Activated CD8-positive, alpha-beta memory T cell treated with anti-CD3 and anti-CD28 coated beads, Interleukin-2, amount 50 U/mL, for 1 hour (primary cell): ENCODE measurements at regions not wholly inside any gene's neighbourhood (a gene's known extent, or its start where the extent isn't known, plus 50 kb on each side); places are given as distances from the start of the nearest gene placed in this dataset.
A peak's percentile ranks its signal among the peaks of the same experiment; 100 is the strongest.

ENCODE experiments used
- DNase-seq: peaks from one replicate; pipeline ENCODE4 v3.0.0-alpha.2; 2020; ENCODE audit errors: extremely low read depth

DNA sequence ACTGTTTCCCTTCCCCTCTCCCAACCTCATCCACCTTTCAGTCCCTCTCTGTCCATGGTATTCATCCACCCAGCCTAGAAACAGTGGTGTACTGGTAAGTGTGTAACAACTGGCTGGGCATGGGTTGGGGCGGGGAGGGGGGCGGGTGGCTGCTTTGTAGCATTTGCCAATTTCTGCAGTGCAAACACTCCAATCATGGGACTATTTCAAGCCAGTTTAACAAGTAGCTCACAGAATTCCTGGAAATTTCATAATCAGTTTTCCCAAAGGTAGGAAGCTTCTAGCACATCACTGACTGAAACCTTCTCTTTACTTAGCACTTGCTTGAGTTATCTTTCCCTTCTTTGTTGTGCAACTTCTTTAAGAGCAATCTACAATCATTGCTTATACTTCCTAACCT lies 100.8 kb upstream of the WASF3 start:
- DNase-seq = no peak

DNA sequence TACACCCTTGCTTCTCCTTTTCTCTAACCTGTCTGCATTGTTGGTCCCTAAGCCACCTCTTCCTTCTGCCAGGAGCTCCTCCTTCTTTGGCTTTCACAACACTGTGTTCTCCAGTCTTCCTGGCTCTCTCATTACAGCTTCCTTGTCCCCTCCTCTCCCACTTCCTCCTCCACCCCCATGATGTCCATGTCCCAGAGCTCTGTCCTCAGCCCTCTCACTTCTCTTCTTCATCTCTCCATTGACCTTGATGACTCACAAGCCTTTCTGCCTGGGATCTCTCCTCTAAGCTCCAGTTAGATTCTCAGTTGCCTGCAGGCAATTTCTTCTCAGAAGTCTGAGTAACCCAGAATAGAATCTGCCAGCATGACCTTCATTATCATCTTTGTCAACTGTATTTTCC lies 100.3 kb upstream of the WASF3 start:
- no peak for DNase-seq

DNA sequence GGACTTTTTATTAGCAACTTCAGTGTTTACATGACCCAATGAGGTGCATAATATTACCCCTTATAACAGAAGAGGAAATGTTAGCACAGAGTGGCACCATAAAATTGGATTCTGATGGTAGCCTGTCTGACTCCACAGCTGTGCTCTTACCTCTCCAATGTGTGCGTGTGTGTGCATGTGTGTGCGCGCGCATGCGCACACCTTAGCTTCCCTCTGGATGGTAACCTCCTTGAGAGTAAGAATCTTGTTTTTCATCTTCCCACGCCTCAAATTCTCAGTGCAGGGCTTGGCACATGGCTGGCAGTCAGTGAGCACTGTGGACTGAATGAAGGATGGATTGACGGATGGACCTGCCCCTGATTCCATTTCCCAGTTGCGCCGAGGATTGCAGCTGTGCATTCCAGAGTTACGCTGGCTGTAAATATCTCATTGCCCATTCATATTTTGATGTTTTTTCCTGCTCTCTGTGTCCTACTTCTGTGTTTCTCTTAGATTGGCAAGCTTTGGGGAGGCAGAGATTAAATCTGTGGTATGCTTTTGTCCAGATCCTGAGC lies 99.2 kb upstream of the WASF3 start:
- DNase-seq = no peak

DNA sequence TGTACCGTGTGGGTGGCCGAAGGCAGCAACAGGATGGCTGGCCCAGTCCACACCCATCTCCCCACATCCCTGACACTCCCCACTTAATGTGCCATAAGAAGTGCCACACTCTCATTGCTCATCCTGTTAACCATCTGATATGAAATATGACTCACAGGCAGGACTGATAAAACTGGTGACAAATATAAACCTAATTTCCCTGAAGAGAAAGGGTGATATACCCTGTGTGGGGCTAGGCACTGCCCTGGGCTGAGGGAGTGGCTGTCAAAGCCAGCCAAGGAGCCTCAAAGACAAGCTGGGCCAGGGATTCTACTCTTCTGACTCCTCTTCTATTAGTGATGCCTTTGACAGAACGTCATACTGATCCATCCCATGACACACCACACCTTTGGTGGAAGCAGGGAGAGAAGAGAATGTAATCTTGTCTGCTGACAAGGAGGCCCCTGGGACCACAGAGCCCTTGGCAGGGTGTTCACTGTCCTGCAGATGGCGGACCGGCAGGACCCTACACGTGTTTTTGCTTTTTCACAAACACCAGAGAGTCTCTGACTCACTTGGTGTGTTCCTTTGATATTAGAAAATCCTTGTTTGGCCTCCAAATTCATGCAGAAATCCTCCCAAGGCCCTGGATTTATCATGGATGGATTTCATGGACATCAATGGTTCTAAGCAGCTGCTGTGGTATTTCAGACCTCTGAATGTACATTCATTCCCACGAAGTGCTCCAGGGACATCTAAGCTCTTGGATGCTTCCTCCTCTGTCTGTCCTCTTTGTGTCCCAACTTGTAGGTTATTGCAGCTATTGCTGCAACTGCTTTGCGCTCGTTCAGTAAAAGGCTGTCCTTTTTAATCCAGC lies 98.0 kb upstream of the WASF3 start:
- DNase-seq = no peak

DNA sequence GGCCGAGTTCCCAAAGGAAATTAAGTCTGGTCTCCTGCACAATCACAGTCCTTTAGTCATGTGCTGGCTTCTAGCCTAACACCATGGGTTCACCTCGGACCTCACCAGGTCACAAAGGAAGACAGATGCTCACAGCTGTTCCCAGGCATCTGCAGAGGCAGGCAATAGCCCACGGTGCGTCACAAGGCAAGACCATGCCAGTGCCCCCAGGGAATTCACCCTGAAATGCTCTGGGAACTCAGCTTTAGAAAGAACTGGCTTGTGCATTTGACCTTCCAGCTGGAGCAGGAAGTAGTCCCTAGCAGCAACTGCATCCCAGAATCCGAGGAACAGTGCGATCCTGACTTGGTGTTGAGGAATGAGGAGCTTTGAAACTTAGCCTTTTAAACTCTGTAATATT lies 96.8 kb upstream of the WASF3 start:
- no peak for DNase-seq

DNA sequence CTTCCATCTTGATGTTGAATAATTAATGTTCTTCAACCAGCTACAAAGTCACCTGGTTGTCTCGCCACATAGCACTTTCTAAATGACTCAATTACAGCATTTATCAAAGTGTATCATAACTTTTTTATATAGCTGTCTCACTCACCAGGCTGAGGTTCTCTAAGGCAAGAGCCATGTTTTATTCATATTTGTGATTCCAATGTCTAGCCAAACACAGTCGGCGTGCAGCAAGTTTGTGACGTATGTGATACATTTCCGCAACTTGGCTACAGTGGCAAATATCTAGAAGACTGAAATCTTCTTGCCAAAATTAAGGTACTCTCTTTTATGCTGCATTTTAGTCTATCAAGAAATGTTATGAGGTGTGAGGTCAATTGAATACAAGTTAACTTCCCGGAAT lies 94.2 kb upstream of the WASF3 start:
- no peak for DNase-seq

DNA sequence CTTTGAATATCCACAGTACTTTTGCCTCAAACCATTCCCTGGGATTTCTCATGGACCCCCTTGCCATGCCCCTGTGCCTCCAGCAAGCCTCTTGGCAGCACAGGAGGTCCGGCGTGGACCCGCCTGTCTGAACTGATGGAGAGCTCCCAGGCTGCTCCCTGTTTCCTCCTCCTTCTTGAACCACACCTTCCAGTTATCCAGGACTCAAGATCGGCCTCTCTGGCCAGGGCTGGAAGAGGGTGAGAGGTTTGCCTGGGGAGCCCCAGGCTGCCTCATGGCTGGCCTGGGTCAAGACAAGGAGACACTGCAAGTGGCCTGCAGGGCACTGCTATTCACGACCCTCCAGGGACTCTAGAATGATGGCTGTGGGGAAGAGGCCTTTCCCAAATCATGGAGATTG lies 93.6 kb upstream of the WASF3 start:
- no peak for DNase-seq

DNA sequence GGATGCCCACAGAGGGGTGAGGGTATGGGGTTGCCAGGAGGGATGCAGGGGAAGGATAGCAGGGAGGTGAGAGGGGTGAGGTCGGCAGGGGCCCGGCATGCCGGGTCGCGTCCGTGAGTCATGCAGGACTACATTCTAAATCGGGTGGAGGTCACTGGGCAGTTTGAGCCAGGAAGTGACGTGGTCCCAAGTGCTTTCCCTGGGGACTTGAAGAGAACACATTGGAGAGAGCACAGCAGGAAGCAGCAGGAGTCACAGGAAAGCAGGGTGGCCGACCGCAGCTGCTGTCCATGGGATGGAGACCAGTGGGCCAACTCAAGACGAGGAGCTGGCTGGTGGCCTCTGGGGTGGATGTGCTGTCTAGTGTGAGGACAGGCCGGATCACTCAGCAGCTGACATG lies 92.0 kb upstream of the WASF3 start:
- no peak for DNase-seq

DNA sequence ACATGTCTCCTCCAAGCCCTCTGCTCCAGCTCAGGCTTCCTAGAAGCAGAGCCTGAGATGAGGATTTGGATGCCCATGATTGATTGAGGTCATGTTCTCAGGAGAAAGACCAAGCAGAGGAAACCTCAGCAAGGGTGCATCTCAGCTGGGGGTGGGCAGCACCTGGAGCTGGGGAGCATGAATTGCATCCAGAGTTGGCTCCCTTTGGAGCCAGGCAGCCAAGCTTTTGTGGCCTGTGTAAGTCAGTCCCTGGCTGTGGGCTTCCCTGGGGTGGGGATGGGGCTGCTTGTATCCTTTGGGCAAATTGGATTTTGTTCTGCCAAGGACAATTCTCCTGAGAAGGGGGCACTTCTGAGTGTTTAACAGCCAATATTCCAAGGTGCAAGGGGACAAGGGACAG lies 91.5 kb upstream of the WASF3 start:
- DNase-seq = no peak

DNA sequence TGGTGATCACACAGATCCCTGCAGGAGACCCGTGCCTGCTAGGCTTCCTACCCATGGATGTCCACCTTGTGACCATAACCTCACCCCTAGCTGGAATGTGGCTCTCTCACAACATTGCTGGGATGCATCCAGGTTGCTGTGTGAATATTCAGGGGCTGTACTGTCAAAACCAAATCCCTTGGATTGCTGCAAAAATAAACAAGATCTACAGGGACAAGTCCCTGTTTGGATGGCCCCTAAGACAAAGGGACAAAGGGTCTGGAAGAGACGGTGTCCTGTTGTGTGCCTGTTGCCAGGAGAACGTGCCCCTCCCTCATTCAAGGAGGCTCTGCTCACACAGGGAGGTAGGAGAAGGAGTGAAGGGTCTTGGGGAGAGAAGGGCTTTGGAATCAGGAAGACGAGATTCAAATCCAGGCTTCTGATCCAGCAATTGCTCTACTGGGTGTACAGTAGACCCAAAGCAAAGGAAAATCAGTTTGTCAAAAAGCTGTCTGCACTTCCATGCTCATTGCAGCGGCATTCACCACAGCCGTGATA lies 89.2 kb upstream of the WASF3 start:
- DNase-seq = no peak

DNA sequence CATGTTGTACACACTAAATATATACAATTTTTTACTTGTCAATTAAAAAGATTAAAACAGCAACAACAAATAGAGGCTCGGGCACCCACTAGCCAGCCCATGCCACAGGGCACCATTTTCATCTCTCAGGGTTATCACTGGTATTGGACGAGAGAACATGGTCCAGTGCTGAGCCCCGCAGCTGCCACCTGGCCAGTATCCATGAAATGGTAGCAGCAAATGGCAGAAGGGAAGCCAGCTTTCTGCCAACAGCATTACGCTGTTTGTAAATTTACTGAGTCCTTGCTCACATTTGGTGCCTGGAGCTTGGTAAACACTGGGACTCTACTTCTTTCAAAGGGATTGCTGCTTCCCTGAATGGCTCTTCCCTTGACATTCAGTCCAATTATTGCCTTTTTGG lies 87.9 kb upstream of the WASF3 start:
- no peak for DNase-seq

DNA sequence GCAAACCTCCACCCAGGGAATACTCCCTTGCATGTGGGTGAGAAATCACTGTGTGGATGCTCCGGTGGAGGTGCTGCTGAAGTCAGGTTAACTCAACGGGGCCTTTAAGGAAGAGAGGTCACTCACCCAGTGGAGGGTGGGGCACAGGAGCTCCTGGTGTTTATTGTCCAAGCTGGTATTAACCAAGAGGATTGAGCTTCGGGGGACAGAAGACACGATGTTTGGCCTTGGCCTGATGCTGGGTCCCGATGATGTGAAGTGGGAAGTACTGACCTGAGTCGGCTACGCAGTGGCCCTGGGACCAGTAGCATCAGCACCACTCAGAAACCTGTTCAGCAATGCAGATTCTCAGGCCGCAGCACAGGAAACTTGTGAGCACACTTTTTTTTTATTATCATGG lies 85.7 kb upstream of the WASF3 start:
- DNase-seq = no peak

DNA sequence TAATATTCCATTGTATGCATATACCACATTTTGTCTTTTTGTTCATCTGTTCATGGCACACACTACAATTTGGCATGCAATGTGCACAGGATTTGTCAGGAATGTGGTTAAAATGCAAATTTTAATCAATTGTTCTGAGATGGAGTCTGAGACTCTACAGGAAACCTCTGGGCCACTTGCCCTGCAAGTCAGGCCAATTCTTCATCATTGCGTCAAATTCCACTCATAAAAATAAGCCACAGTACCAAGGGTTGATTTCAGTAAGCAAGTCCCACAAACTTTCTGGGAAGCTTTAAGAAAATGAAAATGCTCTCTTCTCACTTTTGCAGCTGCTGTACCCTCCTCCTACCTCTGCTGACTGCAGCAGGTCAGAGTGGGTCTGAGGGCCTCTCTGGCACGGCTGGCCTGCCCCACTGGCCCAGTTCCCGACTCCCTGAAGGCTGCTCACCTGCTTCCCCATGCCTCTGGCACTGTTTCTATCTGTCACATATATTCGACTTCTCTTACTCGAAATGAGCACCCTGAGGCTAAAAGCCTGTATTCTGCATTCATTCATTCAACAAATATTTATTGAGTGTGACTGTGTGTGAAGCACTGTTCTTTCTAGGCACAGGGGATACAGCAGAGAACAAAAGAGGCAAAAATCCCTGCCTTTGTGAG lies 83.8 kb upstream of the WASF3 start:
- DNase-seq = no peak

DNA sequence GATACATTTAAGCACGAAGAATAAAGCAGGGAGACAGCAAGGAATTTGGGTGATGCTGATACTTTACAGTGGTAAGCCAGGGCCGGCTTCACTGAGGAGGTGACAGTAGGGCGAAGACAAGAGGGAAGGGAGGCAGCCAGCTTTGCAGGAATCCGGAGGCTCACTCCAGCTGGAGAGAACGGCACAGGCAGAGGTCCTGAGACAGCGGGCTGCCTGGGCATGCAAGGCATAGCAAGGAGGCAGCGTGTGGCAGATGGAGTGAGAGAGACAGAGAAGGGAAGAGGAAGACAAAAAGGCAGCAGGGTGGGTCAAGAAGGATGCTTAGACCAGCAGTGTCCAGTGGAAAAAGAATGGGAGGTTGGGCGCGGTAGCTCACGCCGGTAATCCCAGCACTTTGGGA lies 83.2 kb upstream of the WASF3 start:
- DNase-seq = no peak

DNA sequence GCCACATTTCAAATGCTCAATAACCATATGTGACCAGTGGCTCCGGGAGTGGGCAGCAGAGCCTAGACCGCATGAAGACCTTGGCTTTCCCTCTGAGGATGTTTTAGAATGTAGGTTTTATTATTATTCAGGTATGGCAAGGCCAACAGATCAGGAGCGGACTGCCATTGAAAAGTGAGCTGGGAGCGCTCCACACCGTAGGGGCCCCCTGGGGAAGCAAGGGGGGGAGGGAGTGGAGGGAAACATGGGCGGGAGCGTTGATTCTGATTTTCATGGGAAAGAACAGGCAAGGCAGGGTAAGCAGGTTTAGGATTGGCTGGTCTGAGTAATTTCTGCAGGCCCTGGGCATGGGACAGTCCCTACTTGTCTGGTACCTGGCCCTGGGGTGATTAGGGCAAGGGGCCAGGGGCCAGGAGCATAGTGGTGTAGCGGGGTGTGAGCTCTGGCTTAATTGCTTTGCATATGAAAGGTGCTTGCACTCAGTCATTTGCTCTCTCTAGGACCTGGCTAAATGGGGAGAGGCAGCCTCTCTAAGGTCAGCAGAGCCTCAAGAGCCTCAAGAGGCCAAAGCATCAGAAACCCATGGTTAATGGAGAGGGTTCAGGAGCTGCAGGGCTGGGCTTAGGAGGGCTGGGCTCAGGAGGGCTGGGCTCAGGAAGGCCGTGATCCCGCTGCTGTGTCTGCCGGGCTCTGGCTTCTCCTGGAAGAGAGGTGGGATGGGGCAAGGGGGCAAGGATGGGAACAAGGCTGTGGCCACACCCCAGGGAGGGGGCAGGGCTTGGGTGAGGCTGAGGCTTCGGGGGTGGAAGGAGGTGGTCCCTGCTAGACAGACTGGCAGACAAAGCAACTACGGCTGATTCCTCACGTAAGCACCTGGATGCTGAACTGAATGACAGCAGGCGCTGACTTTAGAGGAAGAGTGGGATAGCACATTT lies 82.0 kb upstream of the WASF3 start:
- no peak for DNase-seq

DNA sequence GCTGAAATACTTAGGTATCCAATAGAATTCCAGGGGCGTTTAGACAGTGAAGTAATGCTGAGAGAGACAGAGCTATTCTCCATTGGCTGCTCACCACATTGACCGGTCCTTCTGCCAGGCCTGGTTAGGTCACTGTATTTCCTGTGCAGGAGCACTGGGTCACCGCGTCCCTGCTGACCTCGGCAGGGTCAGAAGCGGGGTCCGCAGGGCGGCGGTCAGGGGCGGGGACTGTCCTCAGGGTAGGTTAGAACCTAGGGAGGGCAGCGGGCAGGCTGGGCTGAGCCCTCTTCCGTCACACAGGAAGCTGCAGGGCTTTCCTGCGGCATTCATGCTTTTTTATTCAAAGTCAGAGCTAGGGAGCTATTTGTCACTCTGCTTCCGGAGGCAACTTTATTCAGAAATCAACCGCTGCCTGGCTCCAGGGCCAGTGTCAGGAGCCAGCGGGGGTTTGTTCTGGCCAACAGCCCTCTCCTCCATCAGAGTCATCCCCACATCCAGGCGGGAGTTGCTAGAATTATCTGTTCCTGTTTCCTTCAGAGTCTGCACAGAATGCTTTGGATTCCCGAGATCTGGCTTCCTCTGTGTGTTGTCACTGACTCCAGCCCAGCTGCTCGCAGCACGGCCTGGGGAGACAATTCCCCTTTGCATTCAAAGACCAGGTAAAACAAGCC lies 81.2 kb upstream of the WASF3 start:
- no peak for DNase-seq

DNA sequence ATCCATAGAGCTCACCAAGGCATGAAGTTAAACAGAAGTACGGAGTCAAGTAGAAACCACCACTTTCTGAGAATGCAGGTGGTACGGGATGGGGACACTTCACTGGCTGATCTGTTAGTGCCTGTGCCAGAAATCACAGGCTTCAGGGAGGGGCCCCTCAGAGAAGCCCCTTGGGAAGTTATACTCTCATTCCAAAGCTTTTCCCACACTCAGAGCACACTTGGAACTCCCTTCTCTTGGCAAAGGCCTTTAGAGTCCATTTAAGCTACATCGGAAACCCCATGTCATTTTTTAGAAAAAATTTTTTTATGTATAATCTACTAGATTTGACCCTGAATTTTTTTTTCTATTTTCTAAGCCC lies 80.7 kb upstream of the WASF3 start:
- no peak for DNase-seq

DNA sequence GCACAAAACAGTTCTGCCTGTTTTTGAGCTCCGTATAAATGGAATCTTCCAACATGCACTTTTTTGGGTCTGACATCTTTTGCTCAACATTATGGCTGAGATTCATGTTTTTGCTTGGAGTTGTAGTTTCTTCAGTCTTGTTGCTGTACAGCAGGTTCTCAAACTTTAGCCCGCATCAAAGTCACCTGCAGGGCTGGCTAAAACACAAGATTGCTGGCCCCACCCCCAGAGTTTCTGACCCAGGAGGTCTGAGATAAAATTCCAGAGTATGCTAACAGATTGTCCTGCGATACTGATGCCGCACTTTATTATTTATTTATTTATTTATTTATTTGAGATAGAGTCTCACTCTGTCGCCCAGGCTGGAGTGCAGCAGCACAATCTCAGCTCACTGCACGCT lies 79.8 kb upstream of the WASF3 start:
- DNase-seq = no peak

DNA sequence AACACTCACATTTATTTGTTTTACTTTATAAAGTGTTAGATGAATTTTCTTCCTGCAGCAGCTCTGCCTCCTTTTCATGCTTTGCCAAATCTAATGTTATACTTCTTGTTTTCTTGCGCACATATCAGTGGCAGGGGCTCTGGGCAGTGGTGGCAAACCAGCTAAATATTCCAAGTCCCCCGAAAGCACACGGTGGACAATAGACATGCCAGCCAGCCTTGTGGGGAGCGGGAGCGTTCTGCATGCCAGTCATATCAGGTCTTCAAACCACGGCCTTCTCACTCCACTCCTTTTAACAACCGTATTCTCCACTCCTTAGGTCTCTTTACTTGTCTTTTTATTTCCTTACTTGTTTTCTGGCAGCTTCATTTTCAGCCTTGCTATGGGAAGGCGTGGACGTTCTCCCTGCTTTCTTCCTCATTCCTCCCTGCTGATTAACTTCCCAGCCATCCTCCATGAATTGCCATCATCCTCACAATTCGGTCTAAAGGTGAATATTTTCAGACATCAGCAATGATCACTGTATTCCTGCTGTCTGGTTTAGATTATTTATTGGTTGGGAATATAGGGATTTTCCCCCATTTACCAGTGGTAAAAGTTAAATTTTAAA lies 77.1 kb upstream of the WASF3 start:
- DNase-seq = no peak

DNA sequence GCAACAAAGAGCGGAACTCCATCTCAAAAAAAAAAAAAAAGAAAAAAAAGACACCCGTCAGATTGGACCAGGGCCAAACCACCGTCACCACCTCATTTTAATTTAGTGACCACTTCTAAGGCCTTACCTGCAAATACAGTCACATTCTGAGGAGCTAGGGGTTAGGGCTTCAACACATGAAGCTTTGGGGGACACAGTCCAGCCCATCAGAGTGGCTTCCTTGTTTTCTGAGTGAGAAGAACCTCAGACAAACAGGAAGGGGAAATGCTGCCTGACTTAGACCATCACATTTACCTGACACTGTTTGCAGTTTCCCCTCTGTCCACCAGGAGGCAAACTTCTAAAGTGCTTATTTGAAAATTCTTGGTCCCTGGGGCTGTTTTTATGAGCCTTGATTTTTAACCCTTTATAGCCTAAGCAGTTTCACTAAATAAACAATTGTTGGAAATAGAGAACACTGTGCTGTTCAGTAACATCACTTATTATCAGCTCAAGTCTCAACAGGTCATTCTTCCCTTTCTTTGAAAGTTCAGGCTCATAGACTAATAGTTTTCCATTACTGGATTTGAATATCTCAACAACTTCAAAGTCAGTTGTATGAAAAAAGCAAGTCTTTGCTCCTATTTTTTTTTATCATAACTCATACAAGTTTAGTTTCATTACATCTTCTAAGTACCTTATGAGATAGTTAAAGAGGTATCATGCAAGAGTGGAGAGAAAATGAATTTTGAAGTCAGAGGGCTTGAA lies 74.9 kb upstream of the WASF3 start:
- peak; percentile 54 for DNase-seq
